CD14-positive monocyte (primary cell): ENCODE measurements at regions not wholly inside any gene's neighbourhood (a gene's known extent, or its start where the extent isn't known, plus 50 kb on each side); places are given as distances from the start of the nearest gene placed in this dataset.

Source experiments
- DNase-seq, 3 donors: peaks; one replicate each; pipeline ENCODE4 v3.0.0-alpha.2; 2011 to 2022
- H2AFZ ChIP-seq: 2 replicates; pipeline ENCODE4 v1.6.0; 2012; ENCODE audit warnings: mild to moderate bottlenecking, low read depth, low read length, inconsistent platforms; ENCODE audit not compliant: insufficient read depth, poor library complexity, severe bottlenecking
- H3K27ac ChIP-seq, 2 donors: 1 replicate in 1 of 2; 2 replicates in 1 of 2; pipeline ENCODE4 v1.5.1; 2012 to 2013; ENCODE audit warnings: low read length in 2 of 2, control low read depth in 1 of 2, inconsistent platforms in 1 of 2, low read depth in 1 of 2, mild to moderate bottlenecking in 1 of 2
- H3K27me3 ChIP-seq, 2 donors: one replicate each; pipeline versions ENCODE4 v1.6.0 to v1.6.1; 2011 to 2013; ENCODE audit warnings: low read length in 2 of 2; ENCODE audit not compliant: control insufficient read depth in 2 of 2, insufficient read depth in 2 of 2
- H3K36me3 ChIP-seq, 2 donors: replicated peaks in 1 of 2; 1 replicate in 1 of 2; 2 replicates in 1 of 2; pipeline versions ENCODE4 v1.5.1 to v1.6.1; 2012 to 2013; ENCODE audit warnings: low read length in 2 of 2, control low read depth in 1 of 2, inconsistent platforms in 1 of 2, mild to moderate bottlenecking in 1 of 2; ENCODE audit not compliant: insufficient read depth in 2 of 2, control insufficient read depth in 1 of 2
- H3K4me1 ChIP-seq, 2 donors: 1 replicate in 1 of 2; 2 replicates in 1 of 2; pipeline versions ENCODE4 v1.5.1 to v1.6.1; 2012 to 2013; ENCODE audit warnings: low read length in 2 of 2, control low read depth in 1 of 2, inconsistent platforms in 1 of 2, mild to moderate bottlenecking in 1 of 2, moderate library complexity in 1 of 2; ENCODE audit not compliant: insufficient read depth in 2 of 2, control insufficient read depth in 1 of 2
- H3K4me2 ChIP-seq: replicated peaks from 2 replicates; pipeline ENCODE3; 2012; ENCODE audit warnings: low read length, moderate library complexity, mild to moderate bottlenecking; ENCODE audit not compliant: poor library complexity, severe bottlenecking; ENCODE audit errors: extremely low read depth
- H3K4me3 ChIP-seq, 3 experiments: fragments of 200-600 bp in 1 of 3; sonication (generic) in 1 of 3; replicated peaks in 1 of 3; 1 replicate in 2 of 3; 2 replicates in 1 of 3; pipeline ENCODE4 v1.5.1; 2011 to 2013; ENCODE audit warnings: low read length in 3 of 3, mild to moderate bottlenecking in 3 of 3, control low read depth in 2 of 3, low read depth in 2 of 3, inconsistent platforms in 1 of 3, moderate library complexity in 1 of 3
- H3K79me2 ChIP-seq: 2 replicates; pipeline ENCODE4 v1.6.0; 2012; ENCODE audit warnings: mild to moderate bottlenecking, control low read depth, inconsistent platforms, low read length, moderate library complexity; ENCODE audit not compliant: insufficient read depth
- H3K9ac ChIP-seq: 2 replicates; pipeline ENCODE4 v1.6.0; 2017; ENCODE audit warnings: low read length, mild to moderate bottlenecking; ENCODE audit not compliant: insufficient read depth, poor library complexity, severe bottlenecking
- H3K9me3 ChIP-seq, 2 donors: replicated peaks in 1 of 2; 1 replicate in 1 of 2; 2 replicates in 1 of 2; pipeline versions ENCODE4 v1.5.1 to v1.6.1; 2012 to 2013; ENCODE audit warnings: low read length in 2 of 2, control low read depth in 1 of 2; ENCODE audit not compliant: control insufficient read depth in 1 of 2, insufficient read depth in 1 of 2
- H4K20me1 ChIP-seq: 2 replicates; pipeline ENCODE4 v1.6.0; 2012; ENCODE audit warnings: mild to moderate bottlenecking, low read length, control low read depth, moderate library complexity; ENCODE audit not compliant: insufficient read depth
- H3K27ac Mint-ChIP-seq, 7 donors: one replicate each; pipeline ENCODE4 v1.8.0; 2020; ENCODE audit warnings: mild to moderate bottlenecking in 7 of 7, mixed read lengths in 7 of 7, moderate library complexity in 6 of 7, inconsistent platforms in 2 of 7
- H3K27me3 Mint-ChIP-seq, 3 donors: one replicate each; pipeline ENCODE4 v1.8.0; 2021 to 2022; ENCODE audit warnings: low read depth in 3 of 3, mild to moderate bottlenecking in 3 of 3, mixed read lengths in 3 of 3, moderate library complexity in 3 of 3, inconsistent platforms in 1 of 3
- H3K36me3 Mint-ChIP-seq, 2 donors: one replicate each; pipeline ENCODE4 v1.8.0; 2020; ENCODE audit warnings: mixed read lengths in 2 of 2, inconsistent platforms in 1 of 2, mild to moderate bottlenecking in 1 of 2
- H3K4me1 Mint-ChIP-seq: one replicate; pipeline ENCODE4 v1.8.0; 2020; ENCODE audit warnings: mild to moderate bottlenecking, mixed read lengths
- H3K4me3 Mint-ChIP-seq, 2 donors: one replicate each; pipeline ENCODE4 v1.8.0; 2020; ENCODE audit warnings: mild to moderate bottlenecking in 2 of 2, mixed read lengths in 2 of 2, moderate library complexity in 1 of 2
- H3K9me3 Mint-ChIP-seq, 7 donors: one replicate each; pipeline ENCODE4 v1.8.0; 2020 to 2022; ENCODE audit warnings: mixed read lengths in 7 of 7, mild to moderate bottlenecking in 6 of 7, moderate library complexity in 6 of 7, inconsistent platforms in 2 of 7
- CTCF ChIP-seq: fragments of 200-600 bp; IDR thresholded peaks from one replicate; pipeline ENCODE4 v1.8.0; 2022; ENCODE audit warnings: antibody characterized with exemption, mild to moderate bottlenecking
- WGBS: methylation state at CpG from one replicate; pipeline ENCODE4 v1.1.5; 2013; ENCODE audit warnings: missing lambda C conversion rate; ENCODE audit not compliant: insufficient coverage; 5-methylcytosine and 5-hydroxymethylcytosine counted together
- intact Hi-C, 2 donors: fragments of 100-400 bp; cut with micrococcal nuclease; formaldehyde crosslinking; loops; one replicate each; pipeline versions ENCODE4 v1.15.0 to v1.15.1; 2023

DNA sequence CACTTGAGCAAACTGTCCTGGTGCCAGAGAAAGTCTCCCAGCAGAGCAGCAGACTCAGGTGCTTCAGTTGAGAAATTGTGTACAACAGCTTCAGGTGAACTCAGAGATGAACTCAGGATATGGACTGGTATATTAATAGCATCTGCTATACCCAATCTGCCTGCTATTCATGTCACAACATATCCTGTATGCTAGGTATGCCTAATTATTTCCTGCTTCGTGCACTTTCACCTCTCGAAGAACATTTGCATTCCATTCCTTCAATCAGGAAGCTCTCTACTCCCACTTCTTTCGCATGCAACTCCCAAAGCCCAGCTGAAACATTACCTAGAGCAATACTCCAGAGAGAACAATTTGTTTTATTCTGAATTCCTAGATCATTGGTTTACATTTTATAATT, 207.7 kb downstream of the KCNA4 start:
- no peak overlapping the region for H3K4me3 Mint-ChIP-seq
- no peaks in the 10 kb centered on the region for H3K4me1 Mint-ChIP-seq
- Histone ChIP-seq H3K79me2 (no peaks in the 10 kb centered on the region), H2AFZ (no peak overlapping the region), H3K4me1 (no peaks in the 10 kb centered on the region), H4K20me1 (no peaks in the 10 kb centered on the region), H3K36me3 (no peaks in the 10 kb centered on the region), H3K27me3 (no peaks in the 10 kb centered on the region), H3K27ac (no peak overlapping the region), H3K4me3 (no peak overlapping the region), H3K9me3 (no peaks in the 10 kb centered on the region), H3K9ac (no peak overlapping the region), H3K4me2 (no peak overlapping the region)
- TF ChIP-seq CTCF, result no peak
- H3K27ac Mint-ChIP-seq, result no peak overlapping the region
- intact Hi-C loops, result no loop called here
- H3K36me3 Mint-ChIP-seq, result no peaks in the 10 kb centered on the region
- H3K27me3 Mint-ChIP-seq, result peaks cover 0 to 2% (median 0%) of the 10 kb centered on the region in 3 donors
- 53% methylated on average over 2 of the region's 3 CpGs for WGBS
- peaks cover 0 to 5% (median 0%) of the 10 kb centered on the region in 7 donors for H3K9me3 Mint-ChIP-seq
- DNase-seq, result no peak

GRCh38 chr11:29802522-29802921, 214.3 kb downstream of the KCNA4 start:
- no peak overlapping the region for H3K27ac Mint-ChIP-seq
- no peak overlapping the region for H3K4me3 Mint-ChIP-seq
- intact Hi-C loops, result no loop called here
- no peak for TF ChIP-seq CTCF
- no peak overlapping the region for H3K9ac ChIP-seq
- peaks cover 0 to 2% (median 0%) of the 10 kb centered on the region in 3 donors for H3K27me3 Mint-ChIP-seq
- H3K36me3 Mint-ChIP-seq, result no peaks in the 10 kb centered on the region
- no peaks in the 10 kb centered on the region for H3K79me2 ChIP-seq
- peaks cover 0 to 4% (median 2%) of the 10 kb centered on the region in 7 donors for H3K9me3 Mint-ChIP-seq
- no peaks in the 10 kb centered on the region for H3K36me3 ChIP-seq
- H4K20me1 ChIP-seq, result no peaks in the 10 kb centered on the region
- no peaks in the 10 kb centered on the region for H3K4me1 ChIP-seq
- no peak overlapping the region for H3K27ac ChIP-seq
- no peak overlapping the region for H2AFZ ChIP-seq
- DNase-seq, result no peak
- H3K9me3 ChIP-seq, result no peaks in the 10 kb centered on the region
- H3K4me1 Mint-ChIP-seq, result no peaks in the 10 kb centered on the region
- H3K4me3 ChIP-seq, result no peak overlapping the region
- no peaks in the 10 kb centered on the region for H3K27me3 ChIP-seq
- H3K4me2 ChIP-seq, result no peak overlapping the region
